DOHH2 (cell line): ENCODE measurements at regions not wholly inside any gene's neighbourhood (a gene's known extent, or its start where the extent isn't known, plus 50 kb on each side); places are given as distances from the start of the nearest gene placed in this dataset.
"Not testable (repeated sequence)": the region's sequence is repeated elsewhere in the genome, so short reads cannot be mapped to it uniquely, and the experiment has no call there.

Experiments used
- H3F3A ChIP-seq: fragments of 200-600 bp; sonication (generic), shearing (Covaris generic); 2 replicates; pipeline ENCODE4 v1.6.0; 2016; ENCODE audit warnings: antibody characterized with exemption, mild to moderate bottlenecking; ENCODE audit not compliant: control insufficient read depth, insufficient read depth
- H3K27ac ChIP-seq: fragments of 200-600 bp; sonication (generic); 2 replicates; pipeline ENCODE4 v1.5.1; 2014; ENCODE audit warnings: low read depth, mild to moderate bottlenecking, low read length, moderate library complexity
- H3K27me3 ChIP-seq: fragments of 200-600 bp; sonication (generic); 2 replicates; pipeline ENCODE4 v1.6.1; 2014; ENCODE audit warnings: mild to moderate bottlenecking, low read length, mixed read lengths; ENCODE audit not compliant: control insufficient read depth
- H3K36me3 ChIP-seq: fragments of 200-600 bp; sonication (generic); 2 replicates; pipeline ENCODE4 v1.6.1; 2014; ENCODE audit warnings: mild to moderate bottlenecking, low read length, moderate library complexity, mixed read lengths; ENCODE audit not compliant: control insufficient read depth
- H3K4me1 ChIP-seq: fragments of 200-600 bp; sonication (generic); 2 replicates; pipeline ENCODE4 v1.6.1; 2014; ENCODE audit warnings: mild to moderate bottlenecking, low read length, mixed read lengths; ENCODE audit not compliant: control insufficient read depth
- H3K4me2 ChIP-seq: fragments of 200-600 bp; sonication (generic); 2 replicates; pipeline ENCODE4 v1.6.0; 2014; ENCODE audit warnings: mild to moderate bottlenecking, low read length, moderate library complexity
- H3K4me3 ChIP-seq: fragments of 200-600 bp; sonication (generic); 2 replicates; pipeline ENCODE4 v1.5.1; 2014; ENCODE audit warnings: mild to moderate bottlenecking, low read length, mixed read lengths
- H3K79me2 ChIP-seq: fragments of 200-600 bp; sonication (generic); 2 replicates; pipeline ENCODE4 v1.6.1; 2014; ENCODE audit warnings: mild to moderate bottlenecking, low read length, mixed read lengths; ENCODE audit not compliant: control insufficient read depth
- H3K9me2 ChIP-seq: fragments of 200-600 bp; sonication (generic); replicated peaks from 2 replicates; pipeline ENCODE4 v1.6.1; 2014; ENCODE audit warnings: mild to moderate bottlenecking, low read length, mixed read lengths; ENCODE audit not compliant: control insufficient read depth
- H3K9me3 ChIP-seq: fragments of 200-600 bp; sonication (generic); 2 replicates; pipeline ENCODE4 v1.6.1; 2014; ENCODE audit warnings: antibody characterized with exemption, low read length, mixed read lengths; ENCODE audit not compliant: control insufficient read depth, insufficient read depth
- H4K20me1 ChIP-seq: fragments of 200-600 bp; sonication (generic); 2 replicates; pipeline ENCODE4 v1.6.0; 2014; ENCODE audit warnings: low read depth, mild to moderate bottlenecking, antibody characterized with exemption, low read length, moderate library complexity; ENCODE audit not compliant: control insufficient read depth, insufficient read depth
- EZH2phosphoT487 ChIP-seq: fragments of 200-600 bp; sonication (generic); IDR thresholded peaks from 2 replicates; pipeline ENCODE4 v1.6.1; 2017; ENCODE audit warnings: borderline replicate concordance, mild to moderate bottlenecking, antibody characterized with exemption, low read length, moderate library complexity, mixed read lengths
- TF ChIP-seq, protein P1 (sequence below): fragments of 200-600 bp; sonication (generic); IDR thresholded peaks from one replicate; pipeline ENCODE4 v1.5.1; 2014; ENCODE audit warnings: antibody characterized with exemption, mild to moderate bottlenecking, low read depth, low read length; ENCODE audit not compliant: poor library complexity, severe bottlenecking

- H3K27me3 ChIP-seq, result no peaks in the 10 kb centered on the region; the same call in 1 of the 2 replicates
- H3K36me3 ChIP-seq, result no peaks in the 10 kb centered on the region
- no peak overlapping the region for H3K27ac ChIP-seq
- TF ChIP-seq, protein P1, sequence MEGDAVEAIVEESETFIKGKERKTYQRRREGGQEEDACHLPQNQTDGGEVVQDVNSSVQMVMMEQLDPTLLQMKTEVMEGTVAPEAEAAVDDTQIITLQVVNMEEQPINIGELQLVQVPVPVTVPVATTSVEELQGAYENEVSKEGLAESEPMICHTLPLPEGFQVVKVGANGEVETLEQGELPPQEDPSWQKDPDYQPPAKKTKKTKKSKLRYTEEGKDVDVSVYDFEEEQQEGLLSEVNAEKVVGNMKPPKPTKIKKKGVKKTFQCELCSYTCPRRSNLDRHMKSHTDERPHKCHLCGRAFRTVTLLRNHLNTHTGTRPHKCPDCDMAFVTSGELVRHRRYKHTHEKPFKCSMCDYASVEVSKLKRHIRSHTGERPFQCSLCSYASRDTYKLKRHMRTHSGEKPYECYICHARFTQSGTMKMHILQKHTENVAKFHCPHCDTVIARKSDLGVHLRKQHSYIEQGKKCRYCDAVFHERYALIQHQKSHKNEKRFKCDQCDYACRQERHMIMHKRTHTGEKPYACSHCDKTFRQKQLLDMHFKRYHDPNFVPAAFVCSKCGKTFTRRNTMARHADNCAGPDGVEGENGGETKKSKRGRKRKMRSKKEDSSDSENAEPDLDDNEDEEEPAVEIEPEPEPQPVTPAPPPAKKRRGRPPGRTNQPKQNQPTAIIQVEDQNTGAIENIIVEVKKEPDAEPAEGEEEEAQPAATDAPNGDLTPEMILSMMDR, result no peak
- TF ChIP-seq EZH2phosphoT487, result no peak
- no peak overlapping the region for H3K4me3 ChIP-seq
- no peaks in the 10 kb centered on the region for H3K79me2 ChIP-seq
- H3F3A ChIP-seq, result no peaks in the 10 kb centered on the region
- no peaks in the 10 kb centered on the region for H3K9me2 ChIP-seq
- no peak overlapping the region for H3K4me2 ChIP-seq
- H3K4me1 ChIP-seq, result peaks cover 12% of the 10 kb centered on the region
- peaks cover 6% of the 10 kb centered on the region for H3K9me3 ChIP-seq
- no peaks in the 10 kb centered on the region for H4K20me1 ChIP-seq
Observed at GRCh38 chr1:88612292-88612691, 71.8 kb upstream of the PKN2 start.

GRCh38 chr1:88612773-88613172 is 71.3 kb upstream of the PKN2 start:
- Histone ChIP-seq H3K4me2 (no peak overlapping the region), H3K27ac (no peak overlapping the region), H3K27me3 (no peaks in the 10 kb centered on the region; the same call in 1 of the 2 replicates), H3K4me3 (no peak overlapping the region), H3F3A (no peaks in the 10 kb centered on the region), H3K9me3 (peaks cover 9% of the 10 kb centered on the region), H4K20me1 (no peaks in the 10 kb centered on the region), H3K9me2 (no peaks in the 10 kb centered on the region), H3K79me2 (no peaks in the 10 kb centered on the region), H3K36me3 (no peaks in the 10 kb centered on the region), H3K4me1 (peaks cover 12% of the 10 kb centered on the region)
- TF ChIP-seq EZH2phosphoT487, result no peak
- TF ChIP-seq, protein P1, result no peak

GRCh38 chr1:88618331-88618730 is 65.7 kb upstream of the PKN2 start:
- no peaks in the 10 kb centered on the region for H4K20me1 ChIP-seq
- peaks cover 33% of the 10 kb centered on the region for H3K9me3 ChIP-seq
- H3K27me3 ChIP-seq, result no peaks in the 10 kb centered on the region; the same call in 1 of the 2 replicates
- no peak overlapping the region for H3K27ac ChIP-seq
- H3F3A ChIP-seq, result no peaks in the 10 kb centered on the region
- H3K79me2 ChIP-seq, result no peaks in the 10 kb centered on the region
- H3K4me3 ChIP-seq, result no peak overlapping the region
- no peak for TF ChIP-seq EZH2phosphoT487
- TF ChIP-seq, protein P1, result no peak
- H3K9me2 ChIP-seq, result no peaks in the 10 kb centered on the region
- H3K4me1 ChIP-seq, result no peaks in the 10 kb centered on the region
- no peak overlapping the region for H3K4me2 ChIP-seq
- H3K36me3 ChIP-seq, result no peaks in the 10 kb centered on the region

DNA sequence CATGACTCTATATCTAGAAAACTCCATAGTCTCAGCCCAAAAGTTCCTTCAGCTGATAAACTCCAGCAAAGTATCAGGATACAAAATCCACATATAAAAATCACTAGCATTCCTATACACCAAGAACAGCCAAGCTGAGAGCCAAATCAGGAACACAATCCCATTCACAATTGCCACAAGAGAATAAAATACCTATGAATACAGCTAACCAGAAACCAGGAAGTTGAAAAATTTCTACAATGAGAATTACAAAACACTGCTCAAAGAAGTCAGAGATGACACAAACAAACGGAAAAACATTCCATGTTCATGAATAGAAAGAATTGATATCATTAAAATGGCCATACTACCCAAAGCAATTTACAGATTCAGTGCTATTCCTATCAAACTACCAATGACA is 61.0 kb upstream of the PKN2 start:
- not testable (repeated sequence) for H3K27me3 ChIP-seq, H3K27ac ChIP-seq, H4K20me1 ChIP-seq, H3K79me2 ChIP-seq, H3K4me1 ChIP-seq, H3K4me2 ChIP-seq, H3K36me3 ChIP-seq, H3K4me3 ChIP-seq, H3K9me2 ChIP-seq, H3F3A ChIP-seq
- peaks cover 21% of the 10 kb centered on the region for H3K9me3 ChIP-seq
